ENCODE measurements at regions not wholly inside any gene's neighbourhood (a gene's known extent, or its start where the extent isn't known, plus 50 kb on each side); places are given as distances from the start of the nearest gene placed in this dataset.

DNA sequence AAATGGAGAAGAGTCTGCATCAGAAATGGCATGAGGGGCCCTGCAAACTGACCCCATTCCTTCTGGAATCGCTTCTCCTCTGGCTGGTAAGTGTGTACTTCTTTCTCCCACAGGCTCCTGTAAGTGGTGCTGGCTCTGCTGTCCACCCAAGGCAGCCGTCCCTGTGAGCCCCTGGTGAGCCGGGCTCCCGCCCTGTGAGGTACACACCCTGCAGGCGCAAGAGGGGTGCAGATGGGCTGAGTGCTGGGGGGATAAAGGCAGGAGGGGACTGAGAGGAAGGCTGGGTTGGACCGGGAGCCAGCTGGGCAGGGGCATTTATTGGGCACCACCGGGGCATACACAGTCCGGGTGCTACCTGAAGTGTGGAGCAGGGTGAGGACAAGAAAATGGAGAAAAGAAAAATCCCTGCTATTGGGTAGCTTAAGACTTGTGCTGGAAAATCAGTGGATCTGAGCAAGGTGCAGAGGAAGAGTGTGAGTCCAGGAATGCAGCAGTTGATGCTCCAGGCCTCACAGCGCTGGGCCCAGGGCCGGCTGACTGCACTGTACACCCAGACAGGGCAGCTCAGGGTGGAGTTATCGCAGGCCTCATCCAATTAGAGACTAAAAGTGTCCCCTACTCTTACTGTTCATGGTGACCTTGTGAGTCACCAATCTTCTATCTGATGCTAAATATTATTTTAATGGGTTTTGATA, 455.1 kb upstream of the B3GAT1 start:
- TF ChIP-seq, protein P1, sequence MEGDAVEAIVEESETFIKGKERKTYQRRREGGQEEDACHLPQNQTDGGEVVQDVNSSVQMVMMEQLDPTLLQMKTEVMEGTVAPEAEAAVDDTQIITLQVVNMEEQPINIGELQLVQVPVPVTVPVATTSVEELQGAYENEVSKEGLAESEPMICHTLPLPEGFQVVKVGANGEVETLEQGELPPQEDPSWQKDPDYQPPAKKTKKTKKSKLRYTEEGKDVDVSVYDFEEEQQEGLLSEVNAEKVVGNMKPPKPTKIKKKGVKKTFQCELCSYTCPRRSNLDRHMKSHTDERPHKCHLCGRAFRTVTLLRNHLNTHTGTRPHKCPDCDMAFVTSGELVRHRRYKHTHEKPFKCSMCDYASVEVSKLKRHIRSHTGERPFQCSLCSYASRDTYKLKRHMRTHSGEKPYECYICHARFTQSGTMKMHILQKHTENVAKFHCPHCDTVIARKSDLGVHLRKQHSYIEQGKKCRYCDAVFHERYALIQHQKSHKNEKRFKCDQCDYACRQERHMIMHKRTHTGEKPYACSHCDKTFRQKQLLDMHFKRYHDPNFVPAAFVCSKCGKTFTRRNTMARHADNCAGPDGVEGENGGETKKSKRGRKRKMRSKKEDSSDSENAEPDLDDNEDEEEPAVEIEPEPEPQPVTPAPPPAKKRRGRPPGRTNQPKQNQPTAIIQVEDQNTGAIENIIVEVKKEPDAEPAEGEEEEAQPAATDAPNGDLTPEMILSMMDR (IDR thresholded peaks at IDR 0.05), result no peak
- TF ChIP-seq POLR2A (IDR thresholded peaks at IDR 0.05), result no peak
